Upper lobe of left lung (tissue), 6 donors: ENCODE measurements at regions not wholly inside any gene's neighbourhood (a gene's known extent, or its start where the extent isn't known, plus 50 kb on each side); places are given as distances from the start of the nearest gene placed in this dataset.
"Not testable (repeated sequence)": the region's sequence is repeated elsewhere in the genome, so short reads cannot be mapped to it uniquely, and the experiment has no call there.

ENCODE experiments used
- ATAC-seq, 2 donors: fragments of 200-7000 bp; cut with Tn5 transposase; one replicate each; pipeline ENCODE4 v1.9.1; 2022; ENCODE audit warnings: mild to moderate bottlenecking in 2 of 2, moderate library complexity in 2 of 2; ENCODE audit not compliant: low FRiP score in 2 of 2
- DNase-seq, 2 donors: peaks; one replicate each; pipeline ENCODE4 v3.0.0-alpha.2; 2019 to 2020
- H3K27ac ChIP-seq, 4 donors: fragments of 200-600 bp; sonication (generic); one replicate each; pipeline ENCODE4 v1.5.1; 2016 to 2019
- H3K27me3 ChIP-seq, 4 donors: fragments of 200-600 bp; sonication (generic); one replicate each; pipeline ENCODE4 v1.5.1; 2017 to 2019
- H3K36me3 ChIP-seq, 4 donors: fragments of 200-600 bp; sonication (generic); one replicate each; pipeline ENCODE4 v1.5.1; 2016 to 2019
- H3K4me1 ChIP-seq, 4 donors: fragments of 200-600 bp; sonication (generic); one replicate each; pipeline ENCODE4 v1.5.1; 2018 to 2019
- H3K4me3 ChIP-seq, 4 donors: fragments of 200-600 bp; sonication (generic); one replicate each; pipeline ENCODE4 v1.5.1; 2017 to 2019; ENCODE audit warnings: mild to moderate bottlenecking in 2 of 4, moderate library complexity in 1 of 4
- H3K9me3 ChIP-seq, 4 donors: fragments of 200-600 bp; sonication (generic); one replicate each; pipeline ENCODE4 v1.5.1; 2018 to 2019
- CTCF ChIP-seq, 6 experiments: fragments of 450-650 bp in 4 of 6; fragments of 200-600 bp in 2 of 6; sonication (generic) in 2 of 6; IDR thresholded peaks; one replicate each; pipeline ENCODE4 v1.5.1; 2016 to 2019; ENCODE audit warnings: antibody characterized with exemption in 6 of 6
- EP300 ChIP-seq, 4 donors: sonication (generic); formaldehyde crosslinking; IDR thresholded peaks; one replicate each; pipeline ENCODE4 v1.5.1; 2017; ENCODE audit warnings: antibody characterized with exemption in 4 of 4, control low read depth in 2 of 4
- POLR2A ChIP-seq, 4 donors: fragments of 450-650 bp; IDR thresholded peaks; one replicate each; pipeline ENCODE4 v1.5.1; 2016 to 2017; ENCODE audit warnings: antibody characterized with exemption in 4 of 4, mild to moderate bottlenecking in 2 of 4
- POLR2AphosphoS5 ChIP-seq, 2 donors: sonication (generic); formaldehyde crosslinking; IDR thresholded peaks; one replicate each; pipeline ENCODE4 v1.5.1; 2017; ENCODE audit warnings: antibody characterized with exemption in 2 of 2
- WGBS, 2 donors: methylation state at CpG; one replicate each; pipeline ENCODE4 v1.1.5; 2017 to 2018; 5-methylcytosine and 5-hydroxymethylcytosine counted together
- donor health status: DM: no; HTN: no; CAD: no; lungs with moderate emphysema.
- donor health status: DM: no; HTN: yes; CAD: no; lungs with severe emphysema.

GRCh38 chrX:39426101-39426500 lies 624.8 kb downstream of the MID1IP1 start:
- DNase-seq (no peak), ATAC-seq (no peak)
- TF ChIP-seq POLR2AphosphoS5 (IDR thresholded peaks at IDR 0.05) (no peak), EP300 (IDR thresholded peaks at IDR 0.05) (no peak), CTCF (IDR thresholded peaks at IDR 0.05) (no peak), POLR2A (IDR thresholded peaks at IDR 0.05) (no peak)
- H3K9me3 ChIP-seq: no peaks in the 10 kb centered on the region
- no peak overlapping the region for H3K4me3 ChIP-seq
- no peak overlapping the region for H3K27ac ChIP-seq
- H3K4me1 ChIP-seq: no peaks in the 10 kb centered on the region
- WGBS, 2 donors: 85% methylated on average over 5 to 6 of the region's 6 CpGs
- H3K27me3 ChIP-seq: no peaks in the 10 kb centered on the region
- no peaks in the 10 kb centered on the region for H3K36me3 ChIP-seq

- ATAC-seq (no peak), DNase-seq (no peak)
- Histone ChIP-seq H3K36me3 (no peaks in the 10 kb centered on the region), H3K27me3 (no peaks in the 10 kb centered on the region), H3K27ac (no peak overlapping the region), H3K9me3 (no peaks in the 10 kb centered on the region), H3K4me3 (no peak overlapping the region), H3K4me1 (no peaks in the 10 kb centered on the region)
- WGBS, 2 donors: 32 to 45% methylated on average over 6 of the region's 6 CpGs
- no peak for TF ChIP-seq POLR2A (IDR thresholded peaks at IDR 0.05)
- TF ChIP-seq CTCF (IDR thresholded peaks at IDR 0.05): no peak
- TF ChIP-seq EP300 (IDR thresholded peaks at IDR 0.05): no peak
- no peak for TF ChIP-seq POLR2AphosphoS5 (IDR thresholded peaks at IDR 0.05)
These were observed 626.2 kb downstream of the MID1IP1 start for GRCh38 chrX:39427492-39427891.

GRCh38 chrX:39427906-39428305 lies 626.6 kb downstream of the MID1IP1 start:
- TF ChIP-seq POLR2A (IDR thresholded peaks at IDR 0.05) (no peak), EP300 (IDR thresholded peaks at IDR 0.05) (no peak), POLR2AphosphoS5 (IDR thresholded peaks at IDR 0.05) (no peak), CTCF (IDR thresholded peaks at IDR 0.05) (no peak)
- Histone ChIP-seq H3K36me3 (no peaks in the 10 kb centered on the region), H3K4me3 (no peak overlapping the region), H3K4me1 (no peaks in the 10 kb centered on the region), H3K27ac (no peak overlapping the region), H3K9me3 (no peaks in the 10 kb centered on the region), H3K27me3 (no peaks in the 10 kb centered on the region)
- ATAC-seq (no peak), DNase-seq (no peak)
- 71% methylated on average over 3 of the region's 3 CpGs; no CpG with 5 or more reads in 1 of the 2 donors for WGBS, 2 donors

GRCh38 chrX:39430551-39430950 lies 629.3 kb downstream of the MID1IP1 start:
- Histone ChIP-seq H3K4me3 (no peak overlapping the region), H3K27ac (no peak overlapping the region), H3K27me3 (no peaks in the 10 kb centered on the region), H3K36me3 (no peaks in the 10 kb centered on the region), H3K9me3 (no peaks in the 10 kb centered on the region), H3K4me1 (no peaks in the 10 kb centered on the region)
- TF ChIP-seq CTCF (IDR thresholded peaks at IDR 0.05) (no peak), POLR2A (IDR thresholded peaks at IDR 0.05) (no peak), EP300 (IDR thresholded peaks at IDR 0.05) (no peak)
- ATAC-seq (no peak), DNase-seq (no peak)
- WGBS, 2 donors: 80 to 89% methylated on average over 5 of the region's 5 CpGs

GRCh38 chrX:39431893-39432292 lies 630.6 kb downstream of the MID1IP1 start:
- H3K27me3 ChIP-seq: no peaks in the 10 kb centered on the region
- no peaks in the 10 kb centered on the region for H3K4me1 ChIP-seq
- H3K4me3 ChIP-seq: no peak overlapping the region
- TF ChIP-seq EP300 (IDR thresholded peaks at IDR 0.05): no peak
- TF ChIP-seq CTCF (IDR thresholded peaks at IDR 0.05): no peak
- TF ChIP-seq POLR2A (IDR thresholded peaks at IDR 0.05): no peak
- no peak for TF ChIP-seq POLR2AphosphoS5 (IDR thresholded peaks at IDR 0.05)
- H3K36me3 ChIP-seq: no peaks in the 10 kb centered on the region
- no peaks in the 10 kb centered on the region for H3K9me3 ChIP-seq
- ATAC-seq (no peak), DNase-seq (no peak)
- WGBS, 2 donors: 36 to 37% methylated on average over 2 of the region's 2 CpGs
- H3K27ac ChIP-seq: no peak overlapping the region

GRCh38 chrX:39434671-39435070 lies 633.4 kb downstream of the MID1IP1 start:
- H3K9me3 ChIP-seq, ATAC-seq, H3K4me1 ChIP-seq, H3K4me3 ChIP-seq, H3K27ac ChIP-seq, H3K36me3 ChIP-seq, DNase-seq, H3K27me3 ChIP-seq: not testable (repeated sequence)
- WGBS, 2 donors: 71 to 86% methylated on average over 5 of the region's 5 CpGs

GRCh38 chrX:39436538-39436937 lies 635.3 kb downstream of the MID1IP1 start:
- DNase-seq, H3K4me1 ChIP-seq, H3K27me3 ChIP-seq, H3K9me3 ChIP-seq, H3K4me3 ChIP-seq, H3K27ac ChIP-seq, H3K36me3 ChIP-seq, ATAC-seq: not testable (repeated sequence)
- 76 to 79% methylated on average over 4 of the region's 4 CpGs for WGBS, 2 donors
